IgD-negative memory B cell (primary cell): ENCODE measurements at regions not wholly inside any gene's neighbourhood (a gene's known extent, or its start where the extent isn't known, plus 50 kb on each side); places are given as distances from the start of the nearest gene placed in this dataset.
"Not testable (repeated sequence)": the region's sequence is repeated elsewhere in the genome, so short reads cannot be mapped to it uniquely, and the experiment has no call there.

Experiments
- H3K27ac Mint-ChIP-seq, 3 donors: one replicate each; pipeline ENCODE4 v1.8.0; 2020 to 2022; ENCODE audit warnings: mild to moderate bottlenecking in 3 of 3, mixed read lengths in 3 of 3, moderate library complexity in 1 of 3
- H3K27me3 Mint-ChIP-seq: one replicate; pipeline ENCODE4 v1.8.0; 2021; ENCODE audit warnings: mixed read lengths
- H3K36me3 Mint-ChIP-seq: one replicate; pipeline ENCODE4 v1.8.0; 2020; ENCODE audit warnings: mild to moderate bottlenecking, mixed read lengths
- H3K4me1 Mint-ChIP-seq, 3 donors: one replicate each; pipeline ENCODE4 v1.8.0; 2020 to 2022; ENCODE audit warnings: mixed read lengths in 3 of 3, mild to moderate bottlenecking in 1 of 3
- H3K4me3 Mint-ChIP-seq, 4 donors: one replicate each; pipeline ENCODE4 v1.8.0; 2020 to 2022; ENCODE audit warnings: mild to moderate bottlenecking in 4 of 4, mixed read lengths in 4 of 4, moderate library complexity in 3 of 4
- H3K9me3 Mint-ChIP-seq, 3 donors: one replicate each; pipeline ENCODE4 v1.8.0; 2020 to 2021; ENCODE audit warnings: mixed read lengths in 3 of 3, mild to moderate bottlenecking in 1 of 3

- H3K27ac Mint-ChIP-seq, result no peak overlapping the region
- H3K4me1 Mint-ChIP-seq, result no peaks in the 10 kb centered on the region
- no peaks in the 10 kb centered on the region for H3K27me3 Mint-ChIP-seq
- H3K36me3 Mint-ChIP-seq, result no peaks in the 10 kb centered on the region
- peaks cover 0 to 6% (median 5%) of the 10 kb centered on the region in 3 donors for H3K9me3 Mint-ChIP-seq
- H3K4me3 Mint-ChIP-seq, result no peak overlapping the region
These were observed 763.7 kb upstream of the MBL2 start for GRCh38 chr10:53536322-53536721.

- Mint-ChIP-seq H3K27ac (no peak overlapping the region), H3K4me3 (no peak overlapping the region), H3K9me3 (peaks cover 0 to 6% (median 5%) of the 10 kb centered on the region in 3 donors), H3K36me3 (no peaks in the 10 kb centered on the region), H3K4me1 (no peaks in the 10 kb centered on the region), H3K27me3 (no peaks in the 10 kb centered on the region)
These were observed 761.8 kb upstream of the MBL2 start for GRCh38 chr10:53534428-53534827.

- H3K9me3 Mint-ChIP-seq, result no peaks in the 10 kb centered on the region
- H3K27ac Mint-ChIP-seq, result no peak overlapping the region
- H3K36me3 Mint-ChIP-seq, result no peaks in the 10 kb centered on the region
- H3K4me3 Mint-ChIP-seq, result no peak overlapping the region
- no peaks in the 10 kb centered on the region for H3K27me3 Mint-ChIP-seq
- H3K4me1 Mint-ChIP-seq, result no peaks in the 10 kb centered on the region
These were observed 756.4 kb upstream of the MBL2 start for GRCh38 chr10:53528974-53529373.

- H3K27me3 Mint-ChIP-seq, result no peaks in the 10 kb centered on the region
These were observed 748.5 kb upstream of the MBL2 start for GRCh38 chr10:53521046-53521445.

GRCh38 chr10:53508197-53508596, 735.6 kb upstream of the MBL2 start:
- Mint-ChIP-seq H3K27me3 (no peaks in the 10 kb centered on the region), H3K4me1 (no peaks in the 10 kb centered on the region), H3K9me3 (peaks cover 0 to 4% (median 3%) of the 10 kb centered on the region in 3 donors), H3K27ac (no peak overlapping the region), H3K36me3 (no peaks in the 10 kb centered on the region), H3K4me3 (no peak overlapping the region)

More at GRCh38 chr10:53521046-53521445, 748.5 kb upstream of the MBL2 start:
- H3K9me3 Mint-ChIP-seq, result peaks cover 0 to 11% (median 0%) of the 10 kb centered on the region in 3 donors
- H3K36me3 Mint-ChIP-seq, result no peaks in the 10 kb centered on the region
- H3K27ac Mint-ChIP-seq, result no peak overlapping the region
- no peak overlapping the region for H3K4me3 Mint-ChIP-seq
- H3K4me1 Mint-ChIP-seq, result peaks cover 0 to 1% (median 0%) of the 10 kb centered on the region in 3 donors

GRCh38 chr10:53504492-53504891, 731.9 kb upstream of the MBL2 start:
- not testable (repeated sequence) for H3K27me3 Mint-ChIP-seq, H3K4me3 Mint-ChIP-seq, H3K9me3 Mint-ChIP-seq, H3K4me1 Mint-ChIP-seq, H3K36me3 Mint-ChIP-seq, H3K27ac Mint-ChIP-seq

GRCh38 chr10:53491774-53492173, 719.2 kb upstream of the MBL2 start:
- no peak overlapping the region for H3K4me3 Mint-ChIP-seq
- no peaks in the 10 kb centered on the region for H3K36me3 Mint-ChIP-seq
- H3K27me3 Mint-ChIP-seq, result no peaks in the 10 kb centered on the region
- no peak overlapping the region for H3K27ac Mint-ChIP-seq
- peaks cover 2 to 5% (median 4%) of the 10 kb centered on the region in 3 donors for H3K9me3 Mint-ChIP-seq
- no peaks in the 10 kb centered on the region for H3K4me1 Mint-ChIP-seq

GRCh38 chr10:53490553-53490952, 718.0 kb upstream of the MBL2 start:
- Mint-ChIP-seq H3K27me3 (no peaks in the 10 kb centered on the region), H3K9me3 (peaks cover 9 to 12% (median 12%) of the 10 kb centered on the region in 3 donors), H3K36me3 (no peaks in the 10 kb centered on the region)

GRCh38 chr10:53489335-53490182, 717.0 kb upstream of the MBL2 start:
- H3K4me1 Mint-ChIP-seq, result no peaks in the 10 kb centered on the region
- H3K27ac Mint-ChIP-seq, result no peak overlapping the region
- no peaks in the 10 kb centered on the region for H3K36me3 Mint-ChIP-seq
- no peak overlapping the region for H3K4me3 Mint-ChIP-seq
- peaks cover 12 to 18% (median 12%) of the 10 kb centered on the region in 3 donors for H3K9me3 Mint-ChIP-seq
- H3K27me3 Mint-ChIP-seq, result no peaks in the 10 kb centered on the region

More at GRCh38 chr10:53490553-53490952, 718.0 kb upstream of the MBL2 start:
- H3K4me1 Mint-ChIP-seq, result no peaks in the 10 kb centered on the region
- no peak overlapping the region for H3K4me3 Mint-ChIP-seq
- no peak overlapping the region for H3K27ac Mint-ChIP-seq

GRCh38 chr10:53487019-53487983, 714.7 kb upstream of the MBL2 start:
- H3K27me3 Mint-ChIP-seq, result no peaks in the 10 kb centered on the region
- peaks cover 12 to 13% (median 13%) of the 10 kb centered on the region in 3 donors for H3K9me3 Mint-ChIP-seq

GRCh38 chr10:53485422-53485821, 712.8 kb upstream of the MBL2 start:
- not testable (repeated sequence) for H3K27ac Mint-ChIP-seq
- H3K9me3 Mint-ChIP-seq, result peaks cover 11 to 13% (median 12%) of the 10 kb centered on the region in 3 donors

More at GRCh38 chr10:53487019-53487983, 714.7 kb upstream of the MBL2 start:
- Mint-ChIP-seq H3K4me1 (no peaks in the 10 kb centered on the region), H3K36me3 (no peaks in the 10 kb centered on the region), H3K27ac (no peak overlapping the region), H3K4me3 (no peak overlapping the region)

GRCh38 chr10:53479365-53479764, 706.8 kb upstream of the MBL2 start:
- Mint-ChIP-seq H3K27ac (no peak overlapping the region), H3K27me3 (no peaks in the 10 kb centered on the region), H3K4me3 (no peak overlapping the region), H3K9me3 (peaks cover 0 to 2% (median 1%) of the 10 kb centered on the region in 3 donors), H3K36me3 (no peaks in the 10 kb centered on the region), H3K4me1 (no peaks in the 10 kb centered on the region)

More at GRCh38 chr10:53485422-53485821, 712.8 kb upstream of the MBL2 start:
- H3K4me3 Mint-ChIP-seq, H3K36me3 Mint-ChIP-seq, H3K27me3 Mint-ChIP-seq, H3K4me1 Mint-ChIP-seq: not testable (repeated sequence)

GRCh38 chr10:53477313-53477675, 704.7 kb upstream of the MBL2 start:
- Mint-ChIP-seq H3K27ac (no peak overlapping the region), H3K4me1 (no peaks in the 10 kb centered on the region), H3K4me3 (no peak overlapping the region), H3K27me3 (no peaks in the 10 kb centered on the region), H3K9me3 (peaks cover 0 to 1% (median 0%) of the 10 kb centered on the region in 3 donors), H3K36me3 (no peaks in the 10 kb centered on the region)

- Mint-ChIP-seq H3K4me3 (no peak overlapping the region), H3K36me3 (no peaks in the 10 kb centered on the region), H3K4me1 (no peaks in the 10 kb centered on the region), H3K9me3 (peaks cover 0 to 1% (median 0%) of the 10 kb centered on the region in 3 donors), H3K27ac (no peak overlapping the region), H3K27me3 (no peaks in the 10 kb centered on the region)
These were observed 704.2 kb upstream of the MBL2 start for GRCh38 chr10:53476650-53477312.

GRCh38 chr10:53469383-53469782, 696.8 kb upstream of the MBL2 start:
- no peaks in the 10 kb centered on the region for H3K4me1 Mint-ChIP-seq
- H3K36me3 Mint-ChIP-seq, result no peaks in the 10 kb centered on the region
- no peaks in the 10 kb centered on the region for H3K27me3 Mint-ChIP-seq
- H3K27ac Mint-ChIP-seq, result no peak overlapping the region
- H3K4me3 Mint-ChIP-seq, result no peak overlapping the region
- peaks cover 0 to 7% (median 1%) of the 10 kb centered on the region in 3 donors for H3K9me3 Mint-ChIP-seq
